ENCODE measurements at regions not wholly inside any gene's neighbourhood (a gene's known extent, or its start where the extent isn't known, plus 50 kb on each side); places are given as distances from the start of the nearest gene placed in this dataset.
"Not testable (repeated sequence)": the region's sequence is repeated elsewhere in the genome, so short reads cannot be mapped to it uniquely, and the experiment has no call there.

DNA sequence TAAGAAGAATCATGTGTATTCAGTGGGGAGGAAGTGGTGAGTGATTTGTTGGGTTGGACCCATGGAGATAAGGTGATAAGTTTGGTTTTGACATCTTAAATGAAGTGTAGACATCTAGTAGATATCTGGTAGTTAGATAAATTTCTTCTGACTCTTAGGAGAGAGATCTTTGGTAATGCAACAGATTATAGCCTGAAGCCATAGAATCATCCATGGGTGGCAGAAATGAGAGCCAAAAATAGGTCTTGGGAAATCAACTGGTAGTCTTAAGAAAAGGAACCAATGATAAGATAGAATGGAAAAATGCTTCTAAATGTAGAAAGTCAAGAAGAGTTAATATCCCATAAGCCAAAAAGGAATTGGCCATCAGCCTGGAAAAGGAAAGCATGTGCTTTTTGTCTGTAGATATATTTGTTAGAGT, 532.7 kb upstream of the GRAMD2B start:
- DNase-seq: peak in 1 of 5 experiments; percentile 77

DNA sequence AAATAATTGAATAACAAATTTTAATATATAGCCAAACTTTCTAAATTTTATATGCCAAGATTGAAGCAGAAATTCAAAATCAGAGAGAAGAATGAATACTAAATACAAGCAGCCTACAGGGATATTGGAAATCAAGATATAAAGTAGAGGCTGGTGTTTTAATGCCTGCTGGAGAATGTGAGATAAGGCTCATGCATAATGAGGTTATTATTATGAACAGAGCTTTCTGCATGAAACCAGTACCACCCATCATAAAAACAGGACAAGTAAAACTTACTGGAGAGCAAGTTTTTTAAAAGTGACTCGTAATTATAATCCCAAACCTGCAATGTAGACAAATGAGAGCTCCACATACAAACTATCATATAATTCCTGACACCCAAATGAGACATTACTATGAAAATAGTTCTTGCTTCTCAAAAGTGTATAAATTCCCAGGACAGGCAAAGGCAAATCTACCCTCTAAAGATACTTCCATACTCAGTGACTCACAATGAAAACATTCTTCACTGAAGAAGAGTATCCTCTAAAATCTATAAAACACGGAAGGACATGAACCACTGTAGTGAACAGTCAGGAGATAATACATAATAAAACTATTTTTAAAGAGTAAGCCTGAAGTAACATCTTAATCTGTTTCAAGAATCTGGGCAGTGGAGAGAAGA, 532.0 kb upstream of the GRAMD2B start:
- DNase-seq: no peak

DNA sequence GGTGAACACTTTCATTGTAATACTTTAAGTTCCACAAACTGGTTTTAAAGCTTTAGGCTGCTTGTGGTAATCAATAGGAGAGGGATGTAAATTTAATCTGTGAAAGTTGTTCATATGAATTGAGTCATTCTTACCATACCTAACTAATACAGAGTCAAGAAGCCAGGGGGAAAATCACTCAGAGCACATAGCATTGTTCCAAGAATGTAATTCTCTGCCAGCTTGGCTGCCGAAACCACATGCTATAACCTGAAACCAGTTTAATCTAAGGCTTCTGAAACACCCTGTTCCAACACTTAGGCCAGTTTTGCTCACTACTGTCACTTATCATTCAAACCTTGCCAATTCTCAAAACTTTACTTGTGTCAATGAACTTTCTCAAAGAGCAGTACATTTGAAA, 528.8 kb upstream of the GRAMD2B start:
- peak in 1 of 5 experiments; percentile 20 for DNase-seq

DNA sequence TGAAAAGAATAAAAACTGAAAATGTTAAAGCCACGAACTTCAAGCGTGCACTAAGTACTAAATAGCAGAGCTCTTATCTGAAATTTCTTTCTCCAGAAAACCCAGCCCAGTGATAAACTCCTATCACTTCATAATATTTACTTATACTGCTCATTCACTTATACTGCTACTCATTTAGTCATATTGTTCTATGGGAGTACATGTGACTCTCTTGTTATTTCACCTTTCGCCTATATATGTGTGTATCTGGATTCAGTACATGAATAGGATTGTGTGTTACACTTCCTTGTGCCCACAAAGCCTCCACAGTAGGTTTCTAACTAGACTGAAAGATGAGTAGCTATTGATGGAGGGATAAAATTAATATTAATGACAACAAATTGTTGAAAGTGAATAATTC, 526.8 kb upstream of the GRAMD2B start:
- no peak for DNase-seq

DNA sequence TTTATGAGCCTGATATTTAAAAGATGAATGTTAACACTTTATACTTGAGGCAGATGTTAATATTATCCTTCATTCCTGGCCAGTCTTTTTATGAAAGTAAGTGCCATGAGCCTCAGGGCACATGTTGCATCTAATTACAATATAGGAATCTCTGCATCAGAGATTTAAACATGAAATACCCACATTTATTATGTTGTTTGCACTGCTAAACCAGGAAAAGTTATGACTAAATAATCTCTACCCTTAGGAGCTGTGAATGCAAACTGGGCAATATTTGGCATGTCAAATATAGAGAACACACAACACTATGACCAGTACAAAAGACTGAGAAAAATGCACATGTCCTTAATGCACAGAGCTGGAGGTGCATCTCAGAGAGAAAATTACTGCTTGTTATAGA, 526.1 kb upstream of the GRAMD2B start:
- DNase-seq: no peak

DNA sequence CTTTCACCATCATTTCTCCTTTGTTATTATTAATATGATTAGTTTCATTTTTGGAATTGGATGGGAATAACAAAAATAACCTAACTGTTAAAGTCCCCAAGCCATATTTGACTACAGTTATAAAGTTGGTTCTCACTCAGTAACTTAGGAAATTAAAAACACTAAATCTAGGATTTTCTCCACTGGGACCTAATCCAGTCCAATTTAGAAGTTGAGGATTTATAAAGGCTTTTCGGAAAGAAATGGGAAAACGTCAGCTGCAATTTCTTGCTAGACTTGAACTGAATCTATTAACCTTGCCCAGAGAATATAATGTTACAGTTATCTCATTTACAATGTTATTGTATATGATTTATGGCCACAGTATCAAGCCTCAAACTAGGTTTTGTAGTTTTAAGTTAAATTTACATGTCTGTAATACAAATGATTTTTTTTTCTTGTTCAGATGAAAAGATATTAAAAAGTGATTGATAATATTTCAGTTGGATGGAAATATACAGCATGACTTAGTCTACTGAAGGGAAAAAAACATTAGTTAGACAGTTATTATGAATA, 524.3 kb upstream of the GRAMD2B start:
- DNase-seq: no peak

GRCh38 chr5:125912028-125912427, 511.2 kb upstream of the GRAMD2B start:
- no peak for DNase-seq

DNA sequence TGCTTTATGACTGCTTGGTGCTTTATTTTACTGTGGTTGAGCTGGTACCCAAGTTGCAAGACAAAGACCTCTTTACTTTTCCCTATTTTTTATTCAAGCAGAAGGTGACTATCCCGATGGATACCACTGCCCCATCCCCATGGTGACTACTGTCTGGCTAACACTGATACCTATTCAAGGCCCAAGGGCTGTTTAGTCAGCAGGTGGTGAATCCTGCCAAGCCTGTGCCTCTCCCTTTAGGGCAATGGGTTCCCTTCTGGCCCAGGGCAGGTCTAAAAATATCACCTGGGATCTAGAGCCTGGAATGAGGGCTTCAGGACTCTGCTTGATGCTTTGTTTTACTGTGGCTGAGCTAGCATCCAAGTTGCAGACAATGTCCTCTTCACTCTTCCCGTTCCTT, 510.0 kb upstream of the GRAMD2B start:
- no peak for DNase-seq

- DNase-seq: no peak
Observed at GRCh38 chr5:125914471-125914870, 508.7 kb upstream of the GRAMD2B start.

DNA sequence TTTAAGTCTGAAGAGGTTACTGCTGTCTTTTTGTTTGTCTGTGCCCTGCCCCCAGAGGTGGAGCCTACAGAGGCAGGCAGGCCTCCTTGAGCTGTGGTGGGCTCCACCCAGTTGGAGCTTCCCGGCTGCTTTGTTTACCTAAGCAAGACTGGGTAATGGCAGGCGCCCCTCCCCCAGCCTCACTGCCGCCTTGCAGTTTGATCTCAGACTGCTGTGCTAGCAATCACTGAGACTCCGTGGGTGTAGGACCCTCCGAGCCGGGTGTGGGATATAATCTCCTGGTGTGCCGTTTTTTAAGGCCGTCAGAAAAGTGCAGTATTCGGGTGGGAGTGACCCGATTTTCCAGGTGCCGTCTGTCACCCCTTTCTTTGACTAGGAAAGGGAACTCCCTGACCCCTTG, 499.3 kb upstream of the GRAMD2B start:
- DNase-seq: not testable (repeated sequence)

DNA sequence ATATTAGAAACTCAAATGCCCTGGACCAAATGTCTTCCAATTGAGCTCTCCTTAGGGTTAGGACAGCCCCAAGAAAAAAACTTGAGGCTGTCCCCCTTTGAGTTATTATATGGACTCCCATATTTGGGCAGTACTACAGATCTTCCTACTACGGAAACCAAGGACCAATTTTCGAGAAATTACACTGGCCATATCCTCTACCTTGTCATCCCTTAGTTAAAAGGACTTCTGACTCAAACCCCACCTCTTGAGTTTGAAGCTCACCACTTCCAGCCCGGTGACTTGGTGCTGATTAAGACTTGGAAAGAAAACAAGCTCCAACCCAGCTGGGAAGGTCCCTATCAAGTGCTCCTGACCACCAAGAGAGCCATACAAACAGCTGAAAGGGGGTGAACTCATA, 497.0 kb upstream of the GRAMD2B start:
- DNase-seq: peak in 1 of 5 experiments; percentile 15

DNA sequence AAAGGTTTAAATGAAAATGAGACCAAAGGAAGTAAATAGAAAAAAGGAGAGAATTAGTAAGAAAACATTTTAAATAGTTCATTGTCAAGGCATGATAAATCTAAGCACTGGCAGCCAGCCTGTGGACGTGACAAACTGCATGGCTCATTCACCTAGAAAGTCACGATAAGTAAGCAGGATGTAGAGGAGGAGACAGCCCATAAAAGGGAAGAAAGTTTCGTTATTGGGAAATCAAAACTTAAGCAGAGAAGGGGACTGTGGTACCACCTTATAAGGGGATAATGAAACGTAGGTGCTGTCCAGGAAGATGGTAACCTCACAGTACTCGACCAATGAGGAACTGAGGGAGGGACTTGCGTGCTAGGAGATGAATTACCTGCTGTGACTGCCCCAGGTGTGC, 494.5 kb upstream of the GRAMD2B start:
- peak in 1 of 5 experiments; percentile 10 for DNase-seq

DNA sequence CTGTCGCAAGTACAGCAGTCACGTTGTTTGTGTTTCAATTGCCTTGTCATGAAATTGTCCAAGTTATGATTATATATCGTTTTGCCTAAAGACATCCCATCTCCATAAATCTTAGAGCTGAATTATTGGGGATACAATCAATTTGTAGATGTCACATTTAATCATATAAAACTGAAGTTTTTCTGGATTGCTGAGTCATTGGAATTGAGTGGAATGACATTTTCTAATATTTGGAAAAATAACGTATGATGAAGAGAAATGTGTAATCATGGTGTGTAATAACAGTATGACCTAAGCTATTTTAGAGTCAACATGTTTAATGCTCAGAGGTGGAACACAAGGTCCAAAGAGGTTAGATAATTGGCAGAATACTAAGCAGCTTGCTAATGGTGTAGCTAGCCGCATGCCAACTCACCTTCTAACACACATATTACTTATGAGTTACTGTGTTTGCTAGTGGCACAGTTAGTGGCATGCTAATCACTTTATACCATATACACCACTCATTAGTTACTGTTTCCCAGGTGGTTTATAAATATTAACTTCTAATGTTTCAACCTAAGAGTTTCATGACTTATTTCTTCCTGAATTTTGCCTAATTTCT, 473.1 kb upstream of the GRAMD2B start:
- no peak for DNase-seq

GRCh38 chr5:125961150-125961549, 462.1 kb upstream of the GRAMD2B start:
- peak in 1 of 5 experiments; percentile 97 for DNase-seq

DNA sequence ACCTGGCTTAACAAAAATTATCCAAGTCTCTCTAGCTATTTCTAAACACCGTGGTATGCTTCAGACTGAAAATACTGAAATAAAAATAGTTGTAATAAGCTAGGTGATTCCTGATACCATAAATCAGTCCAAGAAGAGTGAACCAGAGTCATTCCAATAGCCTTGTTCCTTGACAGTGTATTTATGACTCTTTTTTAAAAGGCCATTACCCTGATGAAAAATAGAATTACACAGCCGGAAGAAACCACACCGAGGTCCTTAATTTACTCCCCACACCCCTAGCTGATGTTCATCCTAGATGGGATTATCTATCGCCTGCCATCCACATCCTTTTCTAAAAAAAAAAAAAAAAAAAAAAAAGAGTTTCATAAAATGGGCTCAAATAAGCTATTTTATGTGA, 457.6 kb upstream of the GRAMD2B start:
- no peak for DNase-seq

DNA sequence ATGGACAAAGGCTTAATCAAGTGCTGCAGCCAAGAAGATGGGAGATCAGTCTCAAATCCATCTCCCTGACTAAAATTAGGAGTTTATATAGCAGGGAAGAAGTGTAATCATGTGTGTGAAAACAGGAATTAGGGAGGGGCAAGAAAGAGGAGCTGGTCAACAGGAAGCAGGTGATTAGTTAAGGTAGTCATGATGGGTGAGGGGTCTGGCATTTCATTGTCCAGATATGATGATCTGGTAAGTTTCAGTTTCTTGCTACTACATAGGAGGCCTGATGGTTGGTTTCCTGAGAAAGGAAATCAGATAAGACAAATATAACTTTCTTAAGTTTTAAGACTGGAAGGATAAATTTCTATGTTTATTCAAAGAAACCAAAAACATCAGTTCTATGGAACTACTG, 455.6 kb upstream of the GRAMD2B start:
- peak in 1 of 5 experiments; percentile 27 for DNase-seq

DNA sequence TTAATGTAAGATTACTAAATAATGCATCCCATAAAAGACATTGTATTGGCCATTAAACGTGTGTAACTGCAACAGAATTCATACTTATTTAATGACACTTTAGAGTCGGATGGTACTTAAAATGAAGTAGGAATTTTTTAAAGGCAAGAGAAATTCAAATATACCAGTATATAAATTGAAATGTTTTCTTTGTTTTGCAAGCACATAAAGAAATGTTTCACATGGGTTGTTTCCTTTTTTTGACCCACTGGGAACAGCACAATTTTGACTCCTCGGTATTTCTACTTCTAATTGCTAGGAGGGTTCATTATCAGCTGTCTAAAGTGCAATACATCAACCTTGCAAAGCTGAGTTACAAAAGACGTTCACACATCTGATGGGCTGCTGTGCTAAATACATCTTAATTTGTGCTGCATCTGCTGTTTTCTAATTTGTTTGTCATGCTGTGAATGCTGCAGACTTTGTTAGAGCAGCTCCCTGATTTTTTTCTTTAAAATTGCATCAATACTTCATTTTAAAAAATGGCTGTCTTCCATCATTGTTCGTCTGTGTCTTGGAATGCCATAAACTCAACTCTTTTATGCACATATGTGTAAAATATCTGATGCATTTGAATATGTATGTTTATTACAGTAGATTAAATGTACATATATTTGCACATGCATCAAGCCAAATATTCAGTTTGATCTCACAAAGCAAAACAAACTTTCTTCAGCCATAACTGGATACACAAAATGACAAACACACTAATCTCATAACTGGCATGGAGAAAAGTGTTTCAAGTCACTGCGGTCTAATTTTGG, 454.0 kb upstream of the GRAMD2B start:
- no peak for DNase-seq

DNA sequence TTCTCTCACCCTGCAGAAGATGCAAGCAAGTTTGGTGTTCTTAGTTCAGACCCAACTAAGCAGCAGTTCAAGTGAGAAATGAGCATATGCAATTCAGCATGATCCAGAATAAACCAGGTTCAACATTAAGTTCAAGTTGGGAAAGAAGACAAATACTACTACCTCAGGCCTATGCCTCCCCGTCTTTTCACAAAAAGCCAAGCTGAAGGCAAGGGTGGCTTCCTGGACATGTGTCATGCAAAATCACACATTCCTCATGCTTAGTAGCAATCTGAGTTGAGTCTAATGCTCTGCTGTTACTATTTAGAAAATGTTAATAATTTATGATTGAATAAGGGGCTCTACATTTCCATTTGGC, 453.4 kb upstream of the GRAMD2B start:
- no peak for DNase-seq

- DNase-seq: no peak
Observed at GRCh38 chr5:125970631-125971307, 452.4 kb upstream of the GRAMD2B start.

DNA sequence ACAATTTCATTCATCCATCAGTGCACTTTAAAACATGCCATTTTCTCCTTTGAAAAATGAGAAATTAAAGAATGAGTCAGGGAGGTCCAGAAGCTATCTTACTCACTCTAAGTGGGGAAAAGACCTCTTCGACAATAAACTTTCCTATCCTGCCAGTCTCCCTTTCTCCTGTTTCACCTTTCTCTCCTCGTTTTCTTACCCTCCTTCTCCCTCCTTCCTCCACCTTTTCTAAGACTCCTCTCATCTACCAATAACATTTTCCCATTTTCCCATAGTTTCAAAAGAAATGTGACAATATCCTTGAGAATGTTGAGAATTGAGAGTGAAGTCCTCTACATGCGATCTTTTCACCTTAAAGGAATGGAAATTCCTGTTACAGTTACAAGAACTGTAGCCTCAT, 450.5 kb upstream of the GRAMD2B start:
- DNase-seq: no peak

DNA sequence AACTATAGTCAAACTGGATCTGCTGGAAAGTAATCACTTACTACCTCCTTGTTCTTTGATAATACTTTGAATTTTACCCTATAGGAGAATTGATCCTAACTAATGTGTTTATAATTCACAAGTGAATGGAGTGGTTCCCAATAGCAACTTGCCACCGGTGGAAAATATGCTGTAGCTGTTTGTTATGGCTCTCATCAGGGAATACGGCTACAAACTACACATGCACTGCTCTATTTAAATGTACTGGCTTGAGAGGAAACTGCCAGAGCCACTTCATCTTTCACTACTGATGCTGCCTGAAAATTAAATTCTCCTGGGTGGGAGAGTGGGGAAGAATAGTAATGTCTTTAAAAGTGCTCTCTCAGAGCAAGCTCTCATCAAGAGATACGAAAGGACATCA, 448.5 kb upstream of the GRAMD2B start:
- no peak for DNase-seq

DNA sequence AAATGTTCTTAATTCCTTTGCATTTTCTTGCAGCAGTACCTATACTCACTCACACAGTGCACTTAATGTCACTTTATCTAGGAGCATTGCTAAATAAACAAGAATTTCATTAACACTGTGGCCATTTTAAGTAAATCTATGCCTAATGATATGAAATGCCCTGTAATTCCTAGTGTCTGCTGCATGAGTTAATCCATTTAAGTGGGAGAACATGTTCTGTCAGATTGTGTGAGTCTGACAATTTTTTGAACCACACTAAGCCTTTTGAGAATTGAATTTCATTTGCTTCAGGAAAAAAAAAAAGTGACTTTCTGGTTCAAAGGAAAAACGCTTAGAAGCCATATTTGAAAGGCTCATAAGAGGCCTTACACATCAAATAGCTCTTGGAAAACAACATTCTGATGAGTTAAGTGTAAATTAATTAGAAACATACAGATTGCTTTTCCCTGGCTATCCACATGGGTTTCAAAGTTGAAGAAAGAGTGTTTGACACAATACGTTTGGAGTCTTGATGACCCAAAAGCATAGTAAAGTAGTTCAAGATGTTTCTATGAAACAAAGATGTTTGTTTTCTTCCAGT, 446.7 kb upstream of the GRAMD2B start:
- no peak for DNase-seq

GRCh38 chr5:125978015-125978414, 445.2 kb upstream of the GRAMD2B start:
- DNase-seq: no peak

Data from T-helper 2 cell (primary cell).